Cerebellar nuclear complex (tissue), 1 donor: ENCODE measurements at regions not wholly inside any gene's neighbourhood (a gene's known extent, or its start where the extent isn't known, plus 50 kb on each side); places are given as distances from the start of the nearest gene placed in this dataset.

ENCODE experiments used
- DNase-seq, 2 experiments: peaks; one replicate each; lab custom pipeline; 2025; lab: John Stamatoyannopoulos, UW

DNA sequence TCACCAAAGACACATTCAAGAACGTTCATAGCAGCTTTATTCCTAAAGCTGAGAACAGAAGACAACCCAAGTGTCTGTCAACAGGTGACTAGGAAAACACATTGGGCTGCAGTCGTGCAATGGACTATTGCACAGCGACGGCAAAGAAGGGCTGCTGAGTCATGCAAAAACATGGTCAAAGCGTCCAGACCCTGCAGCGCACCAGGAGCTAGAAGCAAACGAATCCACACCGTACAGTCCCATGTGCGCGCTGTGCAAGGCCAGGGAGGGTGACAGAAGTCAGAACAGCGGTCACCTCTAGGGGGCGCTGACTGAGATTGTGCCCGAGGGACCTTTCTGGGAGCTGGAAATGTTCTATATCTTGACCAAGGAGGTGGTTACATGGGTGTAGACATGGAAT, 266.4 kb downstream of the MAF start:
- DNase-seq = no peak

DNA sequence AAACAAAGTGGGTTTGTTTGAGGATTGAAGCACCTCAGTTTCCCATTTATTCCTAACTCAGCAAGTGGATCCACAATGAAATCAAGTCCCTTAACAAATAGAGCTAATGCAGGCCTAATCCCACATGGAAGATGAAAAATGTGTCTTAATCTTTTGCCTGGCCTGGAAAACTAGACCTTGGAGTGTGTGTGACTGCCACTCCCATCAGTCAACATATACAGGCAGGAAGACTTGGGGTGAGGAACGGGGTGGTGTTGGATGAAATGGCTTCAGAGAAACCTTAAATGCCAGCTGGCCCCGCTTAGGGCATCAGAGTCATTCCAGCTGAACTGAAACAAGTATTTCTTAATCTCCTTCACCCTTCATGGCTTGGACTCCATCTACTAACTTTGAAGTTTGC, 269.5 kb downstream of the MAF start:
- DNase-seq = no peak

DNA sequence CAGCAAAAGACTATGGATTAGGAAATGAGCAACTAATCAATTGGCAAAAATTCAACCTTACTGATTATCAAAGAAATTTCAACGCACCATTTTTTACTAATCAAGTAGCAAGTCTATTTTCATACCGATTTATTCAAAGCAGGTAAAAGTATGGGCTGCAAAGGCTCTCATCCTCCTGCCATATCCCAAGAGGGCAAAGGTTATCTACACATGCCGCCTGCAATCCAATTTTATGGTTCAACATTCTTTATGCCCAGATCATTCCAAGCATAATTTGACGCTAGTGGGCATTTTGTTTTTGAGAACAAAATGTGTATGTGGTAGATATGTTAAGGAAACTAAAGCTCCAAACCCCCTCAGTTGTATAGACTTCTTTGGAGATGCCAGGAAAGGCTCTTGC, 270.6 kb downstream of the MAF start:
- no peak for DNase-seq

DNA sequence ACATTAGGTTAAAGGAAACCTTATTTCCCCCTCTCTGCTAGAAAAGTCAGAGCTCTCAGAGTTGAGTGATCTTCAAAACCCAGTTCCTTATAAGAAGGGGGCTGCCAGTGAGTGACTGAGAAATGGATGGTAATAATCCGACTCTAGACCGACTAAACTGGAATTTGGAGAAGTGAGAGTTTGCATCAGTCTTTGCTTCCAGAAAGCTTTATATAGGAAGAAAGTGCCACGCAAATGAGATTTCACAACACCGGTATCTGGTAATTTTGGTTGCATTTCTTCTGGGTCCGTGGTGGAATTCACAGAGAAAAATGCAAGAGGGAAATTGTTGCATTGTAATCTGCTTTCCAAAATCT, 271.4 kb downstream of the MAF start:
- DNase-seq = no peak

DNA sequence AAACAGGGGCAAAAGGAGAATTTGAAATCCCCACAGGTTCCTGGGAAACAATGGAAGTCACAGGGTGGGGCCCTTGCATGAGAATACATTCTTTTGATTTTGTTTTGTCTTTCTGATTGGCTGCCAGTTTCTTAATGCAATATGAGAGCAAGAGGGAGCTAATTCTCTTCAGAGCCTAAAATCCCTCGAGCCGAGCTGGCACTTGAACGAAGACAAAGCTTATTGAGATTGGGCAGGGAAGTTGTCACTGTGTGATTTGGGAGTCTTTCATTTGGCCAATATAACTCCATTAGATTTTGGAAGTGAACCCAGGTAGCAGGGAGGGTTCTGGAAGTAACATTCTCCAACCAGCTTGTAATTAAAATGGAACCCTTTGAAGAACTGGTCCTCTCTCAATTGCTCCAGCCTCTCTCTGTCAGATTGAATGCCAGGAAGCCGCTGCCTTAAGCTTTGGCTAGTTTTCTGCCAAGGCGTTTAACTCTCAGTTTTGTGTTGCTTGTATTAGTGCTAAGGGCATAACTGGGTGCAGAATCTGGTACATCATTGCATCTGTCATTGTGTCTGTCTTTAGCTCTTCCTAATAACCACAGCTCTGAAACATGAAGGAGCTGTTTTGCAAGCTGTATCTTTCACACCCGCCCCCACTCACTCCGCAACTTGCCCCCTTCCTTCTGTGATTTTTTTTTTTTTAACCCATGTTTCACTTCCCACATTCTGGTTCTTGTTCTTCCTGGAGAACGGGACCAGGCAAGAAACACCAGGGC, 272.0 kb downstream of the MAF start:
- no peak for DNase-seq

DNA sequence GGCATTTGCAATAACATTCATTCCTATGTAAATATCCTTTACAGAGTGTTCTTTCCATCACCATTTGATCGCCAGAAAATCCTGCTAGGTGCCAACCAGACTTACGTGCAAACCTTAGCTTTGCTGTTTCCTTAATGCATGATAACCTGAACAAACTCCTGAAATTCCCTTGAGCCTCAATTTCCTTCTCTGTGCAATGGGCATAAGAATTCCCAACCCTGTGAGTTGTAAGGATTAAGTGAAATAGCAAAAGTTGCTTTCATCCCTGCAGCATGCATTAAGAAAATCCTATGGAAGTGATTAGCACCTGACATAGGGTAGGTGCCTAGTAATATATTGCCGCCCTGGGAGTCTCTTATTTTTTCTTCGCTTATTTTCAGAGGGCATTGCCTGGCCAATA, 272.7 kb downstream of the MAF start:
- no peak for DNase-seq

DNA sequence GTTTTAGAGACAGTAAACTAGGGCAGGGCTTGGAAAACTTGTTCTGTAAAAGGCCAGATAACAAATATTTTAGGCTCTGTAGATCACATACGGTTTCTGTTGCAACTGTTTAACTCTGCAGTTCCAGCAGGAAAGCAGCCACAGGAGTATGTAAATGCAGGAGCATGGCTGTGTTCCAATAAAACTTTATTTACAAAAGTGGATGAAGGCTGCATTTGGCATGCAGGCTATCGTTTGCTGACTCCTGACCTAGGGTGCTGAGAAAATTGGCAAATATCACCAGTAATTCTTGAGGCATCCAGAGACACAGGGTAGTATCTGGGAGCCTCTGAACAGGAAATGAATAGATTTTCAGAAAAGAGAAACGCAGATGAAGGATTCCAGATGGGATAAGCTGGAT, 274.0 kb downstream of the MAF start:
- no peak for DNase-seq

DNA sequence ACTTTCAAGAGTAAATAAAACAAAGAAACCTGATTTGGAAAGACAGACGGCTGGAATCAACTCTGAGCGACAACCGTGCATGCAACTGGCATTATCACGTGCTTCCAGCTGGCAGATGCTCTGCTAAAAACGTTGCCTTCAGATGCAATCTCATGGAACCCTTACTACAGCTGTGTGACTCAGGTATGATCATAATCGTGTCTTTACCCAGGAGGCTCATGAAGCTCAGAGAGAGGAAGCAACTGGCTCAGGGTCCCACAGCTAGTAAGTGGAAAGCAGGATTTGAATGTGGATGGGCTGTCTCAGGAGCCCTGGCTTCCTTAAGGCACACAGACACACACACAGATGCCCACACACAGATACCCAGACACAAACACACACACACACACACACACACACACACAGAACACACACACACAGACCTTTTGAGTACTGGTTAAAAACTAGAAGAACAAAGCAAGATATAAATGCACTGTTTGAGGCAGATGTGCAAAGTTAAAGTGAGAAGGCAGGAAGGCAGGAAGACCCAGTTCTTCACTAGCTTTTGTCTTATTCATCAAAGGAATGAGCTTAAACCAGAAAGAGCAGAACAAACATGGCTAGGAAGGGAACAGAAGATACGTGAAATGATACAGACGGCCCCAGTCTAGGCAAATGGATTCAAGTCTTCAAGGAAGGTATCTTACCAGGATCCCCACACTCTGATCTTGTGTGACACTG, 275.2 kb downstream of the MAF start:
- DNase-seq = no peak

DNA sequence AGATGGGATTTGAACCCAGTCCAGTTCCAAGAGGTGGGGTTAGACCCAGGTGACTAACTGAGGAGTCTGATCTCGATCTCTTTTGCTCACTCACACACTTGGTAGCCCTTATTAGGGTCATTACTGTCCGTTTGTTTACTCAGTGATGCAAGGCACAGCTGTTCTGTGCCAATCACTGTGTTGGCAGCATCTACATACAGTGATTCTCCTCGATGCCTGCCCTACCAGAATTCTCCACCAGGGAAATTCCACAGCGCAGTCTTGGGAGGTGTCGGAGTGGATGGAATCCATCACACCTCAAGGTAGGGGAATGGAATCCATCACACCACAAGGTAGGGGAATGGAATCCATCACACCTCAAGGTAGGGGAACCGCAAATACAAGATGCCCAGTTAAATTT, 279.6 kb downstream of the MAF start:
- no peak for DNase-seq

DNA sequence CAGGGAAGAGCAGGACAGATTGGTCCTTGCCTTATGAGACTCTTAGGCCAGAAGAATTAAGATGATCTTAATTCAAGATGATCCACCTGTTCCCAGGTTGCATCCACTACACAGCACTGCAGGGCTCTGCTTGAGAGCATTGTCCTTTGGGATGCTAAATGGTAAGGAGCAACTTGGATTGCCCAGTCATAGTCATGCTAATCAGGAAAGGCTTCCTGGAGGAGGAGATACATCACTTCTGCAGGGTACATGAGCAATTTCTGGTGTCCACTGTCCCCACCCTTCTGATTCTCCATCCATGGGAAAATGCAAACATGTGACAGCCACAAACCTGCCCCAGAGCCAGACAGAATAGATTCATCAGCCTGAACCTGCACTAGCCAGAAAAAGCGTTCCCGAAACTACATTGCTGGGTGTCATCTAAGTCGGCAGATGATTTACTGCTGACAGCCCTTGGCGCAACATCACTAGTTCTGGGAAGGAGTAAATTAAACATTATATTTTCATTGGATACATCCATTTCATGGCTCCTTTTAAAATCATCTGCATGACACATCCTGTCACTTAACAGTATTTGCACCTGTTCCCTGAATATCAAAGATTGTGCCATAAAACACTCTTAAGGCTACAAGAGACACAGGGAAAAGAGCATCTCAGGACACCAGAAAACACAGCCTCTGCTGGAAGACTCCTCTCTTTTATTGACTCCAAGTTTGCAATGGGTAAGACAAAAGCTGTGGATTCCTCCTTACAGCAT, 282.2 kb downstream of the MAF start:
- no peak for DNase-seq

DNA sequence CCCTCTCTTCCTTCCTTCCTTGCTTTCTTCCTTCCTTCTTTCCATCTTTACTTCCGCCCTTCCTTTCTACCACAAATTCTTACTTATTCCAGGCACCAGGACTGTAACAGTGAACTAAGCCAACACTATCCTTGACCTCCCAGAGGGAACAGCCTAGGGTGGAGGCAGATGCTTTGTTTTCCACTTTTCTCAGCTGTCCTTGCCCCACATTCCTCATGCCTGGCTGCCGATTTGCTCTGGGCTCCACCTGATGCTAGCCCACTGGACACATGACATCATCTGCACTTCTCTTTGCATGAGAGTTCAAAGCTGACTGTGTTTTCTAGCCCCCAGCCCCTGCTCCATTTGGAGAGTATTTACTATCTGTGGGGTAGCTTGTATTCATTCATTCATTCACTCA, 283.0 kb downstream of the MAF start:
- no peak for DNase-seq

DNA sequence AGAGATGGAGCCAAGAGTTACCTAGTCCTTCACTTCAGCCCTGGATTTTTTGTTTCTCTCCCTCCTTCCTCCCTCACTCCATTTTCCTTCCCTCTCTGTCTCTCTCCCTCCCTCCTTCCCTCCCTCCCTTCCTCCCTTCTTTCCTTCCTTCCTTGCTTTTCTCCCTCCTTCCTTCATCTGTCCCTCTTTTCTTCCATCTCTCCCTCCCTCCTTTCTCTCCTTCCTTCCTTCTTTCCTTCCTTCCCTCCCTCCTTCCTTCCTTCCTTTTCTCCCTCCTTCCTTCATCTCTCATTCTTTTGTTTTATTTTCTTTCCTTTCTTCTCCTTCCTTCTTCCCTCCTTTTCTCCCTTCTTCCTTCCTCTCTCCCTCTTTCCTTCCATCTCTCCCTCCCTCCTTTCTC, 283.5 kb downstream of the MAF start:
- no peak for DNase-seq

DNA sequence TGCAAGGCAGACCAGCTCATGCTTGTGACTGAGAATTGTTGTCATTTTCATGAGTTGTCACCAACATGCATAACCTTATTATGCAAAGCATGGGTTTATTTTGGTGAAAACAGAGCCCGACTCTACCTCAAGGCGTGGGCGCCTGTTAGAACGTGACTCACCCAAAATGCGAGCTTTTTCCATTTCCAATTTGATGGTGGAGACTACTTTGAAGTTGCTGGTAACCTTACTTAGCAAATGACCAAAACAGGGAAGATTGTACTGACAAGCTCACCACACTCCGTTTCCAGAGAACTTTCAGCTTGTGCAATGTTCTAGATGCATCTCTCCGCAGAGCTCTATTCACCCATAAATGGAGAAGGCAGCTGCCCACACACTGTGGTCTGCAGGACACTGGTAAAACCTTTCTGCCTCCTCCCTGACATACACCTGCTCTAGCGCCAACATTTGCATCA, 284.5 kb downstream of the MAF start:
- DNase-seq = no peak

DNA sequence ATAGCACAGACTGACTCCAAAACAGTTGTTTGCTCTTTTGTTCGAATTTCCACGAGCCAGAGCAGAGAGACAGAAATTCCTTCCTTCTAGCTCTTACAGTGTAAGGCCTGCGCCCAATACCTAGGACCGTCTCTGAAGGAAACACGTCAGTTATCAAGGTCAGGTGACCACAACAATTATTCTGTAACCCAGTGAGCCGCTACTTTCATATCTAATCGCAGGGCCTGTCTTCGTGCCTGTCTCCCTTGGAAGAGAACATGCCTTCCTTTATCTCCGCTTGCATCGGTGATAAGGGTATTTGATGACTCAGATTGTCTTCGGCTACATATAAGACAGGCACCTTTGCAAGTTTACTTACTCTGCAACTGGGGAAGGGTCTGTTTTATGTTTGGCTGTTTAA, 288.0 kb downstream of the MAF start:
- DNase-seq = no peak

DNA sequence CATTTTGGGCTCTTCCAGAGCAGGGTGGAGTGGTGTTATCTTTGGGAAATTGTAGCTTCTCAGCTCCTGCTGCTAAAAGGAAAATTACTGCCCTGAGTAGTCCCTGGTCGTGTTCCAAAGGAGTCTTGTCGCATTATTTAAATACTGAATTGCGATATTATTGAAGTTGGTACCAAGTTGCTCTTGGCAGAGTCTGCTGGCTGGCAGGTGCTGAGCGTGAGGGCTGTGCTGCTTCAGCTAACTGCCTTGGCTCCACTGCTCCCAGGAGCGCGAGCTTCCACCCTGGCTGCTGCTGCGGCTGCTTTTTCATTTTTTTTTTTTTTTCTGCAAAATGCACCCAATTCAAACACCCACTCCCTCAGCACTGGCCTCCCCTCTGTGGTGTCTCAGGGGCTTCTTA, 289.8 kb downstream of the MAF start:
- no peak for DNase-seq

DNA sequence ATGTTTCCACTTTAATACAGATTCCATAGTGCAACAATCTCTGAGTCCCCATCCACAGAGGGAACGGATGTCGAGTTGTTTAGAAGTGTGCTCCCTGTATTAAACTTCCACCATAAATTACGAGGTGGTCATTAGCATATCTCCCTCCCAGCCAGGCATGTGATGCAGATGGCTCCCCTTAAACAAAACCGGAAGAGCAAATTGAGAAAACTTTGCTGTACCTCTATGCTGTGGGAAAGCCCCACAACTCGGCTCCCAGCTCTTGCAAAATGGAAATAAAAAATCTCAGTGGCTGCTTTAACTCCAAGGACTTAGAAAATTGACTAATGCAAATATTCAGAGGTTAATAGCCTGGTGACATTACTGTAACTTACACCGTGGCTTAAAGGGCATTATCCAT, 290.9 kb downstream of the MAF start:
- DNase-seq = no peak

DNA sequence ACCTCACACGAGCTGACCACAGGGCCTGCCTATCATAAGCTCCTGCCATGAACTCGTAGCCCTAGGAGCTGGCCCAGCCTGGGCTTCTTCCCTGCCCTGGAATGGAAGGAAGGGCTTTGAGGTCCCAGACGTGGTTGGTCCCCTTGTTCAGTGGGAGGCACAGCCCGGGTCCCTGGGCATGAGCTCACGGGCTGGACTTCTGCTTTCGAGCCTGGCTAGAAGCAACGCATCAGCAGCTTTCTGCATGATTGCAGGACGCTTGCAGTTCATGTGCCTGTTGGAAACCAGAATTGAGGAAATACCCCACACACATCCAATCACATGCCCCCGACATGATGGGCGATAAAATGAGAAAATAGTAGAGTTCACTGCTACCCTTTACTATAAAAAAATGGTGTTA, 293.3 kb downstream of the MAF start:
- no peak for DNase-seq

DNA sequence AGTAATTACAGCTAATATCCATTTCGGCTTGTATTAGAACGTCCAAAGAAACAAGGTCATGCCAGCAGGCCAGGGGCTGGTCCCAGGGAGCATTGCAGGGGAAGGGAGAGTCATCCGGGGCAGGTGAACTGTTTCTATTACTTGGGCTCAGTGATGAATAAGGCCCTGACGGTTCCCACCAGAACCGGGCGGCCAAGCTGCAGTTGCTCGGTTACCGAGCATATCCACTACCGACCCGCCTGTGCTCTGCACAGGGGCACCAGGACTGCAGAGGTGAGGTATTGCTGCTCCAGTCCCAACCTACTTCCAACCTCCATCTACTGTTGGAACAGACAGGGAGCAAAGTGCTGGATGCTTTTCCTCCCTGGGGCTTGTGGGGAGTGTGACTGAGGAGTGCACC, 295.5 kb downstream of the MAF start:
- no peak for DNase-seq

DNA sequence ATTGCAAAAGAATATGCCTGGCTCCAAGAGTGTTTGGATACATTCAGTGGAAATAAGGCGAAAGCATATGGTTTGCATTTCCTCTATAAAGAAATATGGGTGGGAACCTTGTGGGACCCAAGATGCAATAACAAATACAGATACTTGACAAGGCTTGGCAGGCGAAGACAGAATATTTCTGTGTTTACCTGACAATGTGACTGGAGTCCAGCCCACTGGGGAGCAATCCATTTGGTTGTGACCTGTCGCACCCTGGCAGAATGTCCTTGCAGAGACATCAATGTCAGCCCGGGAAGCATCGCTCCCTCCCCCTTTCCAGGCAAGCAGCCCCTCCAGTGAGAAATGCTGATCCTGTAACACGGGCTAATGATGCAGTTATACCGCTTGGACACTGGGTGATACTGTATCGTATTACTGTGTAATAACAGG, 296.6 kb downstream of the MAF start:
- DNase-seq = no peak

DNA sequence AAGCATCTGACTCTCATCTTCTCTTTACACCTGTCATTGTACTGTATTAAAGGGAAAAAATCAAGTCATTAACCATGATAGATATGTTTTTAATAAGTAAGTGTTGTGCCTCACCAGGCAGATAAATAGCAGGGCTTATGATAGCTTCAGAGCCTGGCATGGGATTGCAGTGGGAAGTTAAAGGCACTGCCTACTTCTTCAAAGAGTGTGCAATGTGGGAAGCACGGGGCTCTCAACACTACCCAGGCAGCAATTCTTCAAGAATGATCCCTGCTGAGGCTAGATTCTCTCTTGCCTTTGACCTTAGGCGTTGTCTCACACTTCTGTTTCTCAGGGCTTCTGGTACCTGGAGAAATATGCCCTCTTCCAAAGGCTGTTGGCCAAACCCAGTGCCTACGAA, 297.3 kb downstream of the MAF start:
- no peak for DNase-seq

DNA sequence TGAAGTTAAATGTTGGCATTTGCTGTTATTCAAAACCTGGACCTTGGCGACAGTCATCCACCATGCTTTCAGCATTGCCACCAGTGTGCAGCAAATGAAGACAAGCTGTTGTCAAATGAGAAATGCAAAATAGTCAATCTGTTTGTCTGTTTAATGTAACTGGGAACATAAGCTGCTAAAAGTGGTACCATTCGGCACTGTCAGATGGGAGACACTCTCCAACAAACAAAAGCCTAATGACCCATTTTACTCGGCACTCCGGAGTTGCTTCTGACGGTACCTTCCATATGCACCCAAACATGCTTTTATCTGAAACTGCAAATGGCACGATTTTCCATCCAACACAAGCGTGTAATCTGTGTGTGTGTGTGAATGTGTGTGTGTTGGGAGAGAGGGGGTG, 297.8 kb downstream of the MAF start:
- no peak for DNase-seq

DNA sequence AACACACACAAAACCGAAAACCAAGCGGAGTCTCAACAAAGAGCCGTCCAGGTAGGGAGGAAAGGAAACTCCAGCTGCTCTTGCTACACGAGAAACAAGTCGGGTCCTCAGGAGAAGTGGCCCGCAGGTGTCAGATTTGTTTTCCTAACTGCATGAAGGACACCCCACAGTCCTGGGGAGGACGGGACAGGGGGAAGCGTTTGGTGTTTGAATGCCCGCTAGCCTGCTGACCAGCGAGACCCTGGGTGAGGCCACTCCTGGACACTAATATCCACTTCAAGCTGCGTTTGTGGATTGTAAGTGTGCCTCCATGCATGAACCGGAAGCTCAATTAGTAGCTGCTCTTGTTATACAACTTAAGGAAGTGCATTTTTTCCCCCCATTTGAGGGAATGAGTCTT, 299.5 kb downstream of the MAF start:
- DNase-seq = no peak
